GM12878 (cell line): ENCODE measurements at regions not wholly inside any gene's neighbourhood (a gene's known extent, or its start where the extent isn't known, plus 50 kb on each side); places are given as distances from the start of the nearest gene placed in this dataset.
A peak's percentile ranks its signal among the peaks of the same experiment; 100 is the strongest.

ENCODE experiments used
- ATAC-seq: fragments of 200-7000 bp; cut with Tn5 transposase; 3 replicates; pipeline ENCODE4 v1.9.1; 2020; ENCODE audit warnings: mild to moderate bottlenecking, moderate library complexity
- BruUV-seq: library from RNA; stranded (reverse); fragments of 400-500 nt; replicated peaks from 2 replicates; lab custom pipeline; 2021; lab: Mats Ljungman, UMichigan
- CTCF ChIA-PET: fragments of 300-600 bp; sonication (Branson Sonifier 250); formaldehyde crosslinking; extraction: SDS; loops from one replicate; lab custom pipeline; 2021; ENCODE audit warnings: inconsistent platforms; lab: Yijun Ruan, JAX
- POLR2A ChIA-PET: fragments of 350-600 bp; formaldehyde crosslinking; extraction: SDS; loops from one replicate; lab custom pipeline; 2021; ENCODE audit warnings: inconsistent platforms; lab: Charles Lee
- RAD21 ChIA-PET: fragments of 300-600 bp; sonication (Branson Sonifier 250); formaldehyde crosslinking; loops from one replicate; lab custom pipeline; 2023; ENCODE audit warnings: antibody characterized with exemption; ENCODE audit not compliant: unreplicated experiment; lab: Charles Lee
- SMC1A ChIA-PET: fragments of 300-600 bp; sonication (Branson Sonifier 250); formaldehyde crosslinking; loops from one replicate; lab custom pipeline; 2023; ENCODE audit not compliant: unreplicated experiment, uncharacterized antibody; lab: Charles Lee
- DNase-seq: peaks from one replicate; pipeline ENCODE4 v3.0.0-alpha.2; 2011; ENCODE audit warnings: low read depth, low spot score
- FAIRE-seq: peaks from 3 replicates; lab custom pipeline; 2011; peaks lifted over from hg19 to GRCh38; lab: Jason Lieb, UNC
- H2AFZ ChIP-seq: 2 replicates; pipeline ENCODE4 v1.6.0; 2011; ENCODE audit warnings: low read depth, low read length, control low read depth; ENCODE audit not compliant: control insufficient read depth
- H3K27ac ChIP-seq: 2 replicates; pipeline ENCODE4 v1.5.1; 2011; ENCODE audit warnings: control low read depth; ENCODE audit not compliant: control insufficient read depth, insufficient read depth
- H3K27me3 ChIP-seq, 2 experiments: replicated peaks in 1 of 2; 2 replicates each; pipeline versions ENCODE4 v1.6.0 to v1.6.1; 2011; ENCODE audit warnings: low read length in 1 of 2; ENCODE audit not compliant: control insufficient read depth in 2 of 2, insufficient read depth in 2 of 2
- H3K36me3 ChIP-seq, 2 experiments: 2 replicates each; pipeline ENCODE4 v1.5.1; 2011; ENCODE audit warnings: low read length in 1 of 2; ENCODE audit not compliant: control insufficient read depth in 2 of 2, insufficient read depth in 2 of 2
- H3K4me1 ChIP-seq: 2 replicates; pipeline ENCODE4 v1.6.1; 2011; ENCODE audit warnings: mild to moderate bottlenecking, low read length, moderate library complexity, mixed read lengths; ENCODE audit not compliant: control insufficient read depth, insufficient read depth
- H3K4me2 ChIP-seq: 2 replicates; pipeline ENCODE4 v1.6.0; 2011; ENCODE audit warnings: control low read depth; ENCODE audit not compliant: control insufficient read depth, insufficient read depth
- H3K4me3 ChIP-seq: fragments of 200-600 bp; sonication (generic); 2 replicates; pipeline ENCODE4 v1.5.1; 2016
- H3K79me2 ChIP-seq: 2 replicates; pipeline ENCODE4 v1.6.0; 2011; ENCODE audit warnings: low read length; ENCODE audit not compliant: control insufficient read depth, insufficient read depth
- H3K9ac ChIP-seq: 2 replicates; pipeline ENCODE4 v1.8.0; 2011; ENCODE audit warnings: low read length, control low read depth, mixed read lengths; ENCODE audit not compliant: control insufficient read depth, insufficient read depth
- H3K9me3 ChIP-seq: replicated peaks from 3 replicates; pipeline ENCODE4 v1.5.1; 2011; ENCODE audit warnings: mild to moderate bottlenecking, low read length; ENCODE audit not compliant: control insufficient read depth, insufficient read depth
- H4K20me1 ChIP-seq: 2 replicates; pipeline ENCODE4 v1.6.0; 2011; ENCODE audit not compliant: control insufficient read depth, insufficient read depth
- CREM ChIP-seq: IDR thresholded peaks from 2 replicates; pipeline ENCODE4 v1.6.1; 2014; ENCODE audit warnings: antibody characterized with exemption, low read depth
- IKZF1 ChIP-seq: fragments of 450-650 bp; conservative IDR thresholded peaks from 2 replicates; pipeline ENCODE4 v1.6.1; 2017; ENCODE audit warnings: antibody characterized with exemption, mild to moderate bottlenecking
- YY1 ChIP-seq: IDR thresholded peaks from 2 replicates; pipeline ENCODE4 v1.6.1; 2011; ENCODE audit warnings: low read depth, mild to moderate bottlenecking, low read length
- ZNF207 ChIP-seq: fragments of 450-650 bp; IDR thresholded peaks from 2 replicates; pipeline ENCODE4 v1.6.1; 2014; ENCODE audit warnings: antibody characterized with exemption, mild to moderate bottlenecking, borderline replicate concordance
- WGBS: methylation state at CpG from one replicate; pipeline ENCODE4 v1.1.6; 2016; ENCODE audit warnings: low lambda C conversion rate; ENCODE audit not compliant: insufficient replicate concordance, insufficient coverage; ENCODE audit errors: missing lambda C conversion rate; 5-methylcytosine and 5-hydroxymethylcytosine counted together
- in situ Hi-C: fragments of 300-500 bp; cut with MboI; formaldehyde crosslinking; loops from 9 replicates; pipeline ENCODE4 v1.14.3; 2018; ENCODE audit warnings: mixed read lengths
- intact Hi-C: fragments of 100-400 bp; cut with micrococcal nuclease; formaldehyde crosslinking; loops from one replicate; pipeline ENCODE4 v1.14.2; 2022; ENCODE audit not compliant: unreplicated experiment
- TF ChIP-seq, protein P1 (sequence below): fragments of 450-650 bp; IDR thresholded peaks from 2 replicates; pipeline ENCODE4 v1.6.1; 2017; ENCODE audit warnings: low read depth, mild to moderate bottlenecking, moderate library complexity
- TF ChIP-seq, protein P2 (sequence below): fragments of 450-650 bp; IDR thresholded peaks from 2 replicates; pipeline ENCODE4 v1.6.1; 2016; ENCODE audit warnings: mild to moderate bottlenecking
- TF ChIP-seq, protein P3 (sequence below): fragments of 450-650 bp; IDR thresholded peaks from 2 replicates; pipeline ENCODE4 v1.6.1; 2016; ENCODE audit warnings: mild to moderate bottlenecking

DNA sequence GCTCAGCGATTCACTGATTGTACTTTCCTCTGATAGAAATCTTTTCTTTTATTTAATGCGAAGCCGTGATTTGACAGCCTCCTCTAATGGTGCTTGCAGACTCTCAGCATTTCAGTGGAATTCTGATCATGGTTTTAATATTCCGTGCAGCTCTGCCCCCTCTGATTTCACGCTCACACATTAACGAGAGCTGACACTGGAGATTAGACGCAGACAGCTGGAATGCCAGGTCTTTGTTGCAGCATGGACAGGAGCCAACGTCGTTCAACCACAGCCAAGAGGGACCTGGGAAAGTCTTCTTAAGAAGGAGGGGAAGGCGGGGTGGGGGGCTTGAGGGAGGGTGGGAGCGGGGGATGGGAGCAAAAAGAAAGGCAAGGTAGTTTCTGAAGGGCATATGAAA, 186.4 kb downstream of the BLID start:
- SMC1A ChIA-PET, result no interaction called here
- Histone ChIP-seq H4K20me1 (no peaks in the 10 kb centered on the region), H2AFZ (no peak overlapping the region), H3K4me1 (peaks cover 3% of the 10 kb centered on the region; the same call in 1 of the 2 replicates), H3K9ac (no peak overlapping the region), H3K36me3 (no peaks in the 10 kb centered on the region), H3K9me3 (no peaks in the 10 kb centered on the region), H3K27ac (no peak overlapping the region), H3K4me2 (no peak overlapping the region; the same call in 1 of the 2 replicates), H3K27me3 (no peaks in the 10 kb centered on the region), H3K4me3 (peak overlapping the region; percentile 47; the same call in 1 of the 2 replicates), H3K79me2 (no peaks in the 10 kb centered on the region)
- no TSS peak for BruUV-seq
- ATAC-seq, result no peak; the same call in 2 of the 3 replicates
- FAIRE-seq, result no peak
- WGBS, result 20% methylated on average over 7 of the region's 11 CpGs
- TF ChIP-seq, protein P1, sequence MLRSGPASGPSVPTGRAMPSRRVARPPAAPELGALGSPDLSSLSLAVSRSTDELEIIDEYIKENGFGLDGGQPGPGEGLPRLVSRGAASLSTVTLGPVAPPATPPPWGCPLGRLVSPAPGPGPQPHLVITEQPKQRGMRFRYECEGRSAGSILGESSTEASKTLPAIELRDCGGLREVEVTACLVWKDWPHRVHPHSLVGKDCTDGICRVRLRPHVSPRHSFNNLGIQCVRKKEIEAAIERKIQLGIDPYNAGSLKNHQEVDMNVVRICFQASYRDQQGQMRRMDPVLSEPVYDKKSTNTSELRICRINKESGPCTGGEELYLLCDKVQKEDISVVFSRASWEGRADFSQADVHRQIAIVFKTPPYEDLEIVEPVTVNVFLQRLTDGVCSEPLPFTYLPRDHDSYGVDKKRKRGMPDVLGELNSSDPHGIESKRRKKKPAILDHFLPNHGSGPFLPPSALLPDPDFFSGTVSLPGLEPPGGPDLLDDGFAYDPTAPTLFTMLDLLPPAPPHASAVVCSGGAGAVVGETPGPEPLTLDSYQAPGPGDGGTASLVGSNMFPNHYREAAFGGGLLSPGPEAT, result no peak
- TF ChIP-seq, protein P2, sequence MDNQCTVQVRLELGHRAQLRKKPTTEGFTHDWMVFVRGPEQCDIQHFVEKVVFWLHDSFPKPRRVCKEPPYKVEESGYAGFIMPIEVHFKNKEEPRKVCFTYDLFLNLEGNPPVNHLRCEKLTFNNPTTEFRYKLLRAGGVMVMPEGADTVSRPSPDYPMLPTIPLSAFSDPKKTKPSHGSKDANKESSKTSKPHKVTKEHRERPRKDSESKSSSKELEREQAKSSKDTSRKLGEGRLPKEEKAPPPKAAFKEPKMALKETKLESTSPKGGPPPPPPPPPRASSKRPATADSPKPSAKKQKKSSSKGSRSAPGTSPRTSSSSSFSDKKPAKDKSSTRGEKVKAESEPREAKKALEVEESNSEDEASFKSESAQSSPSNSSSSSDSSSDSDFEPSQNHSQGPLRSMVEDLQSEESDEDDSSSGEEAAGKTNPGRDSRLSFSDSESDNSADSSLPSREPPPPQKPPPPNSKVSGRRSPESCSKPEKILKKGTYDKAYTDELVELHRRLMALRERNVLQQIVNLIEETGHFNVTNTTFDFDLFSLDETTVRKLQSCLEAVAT, result no peak
- TF ChIP-seq ZNF207 (no peak), YY1 (no peak), CREM (no peak), IKZF1 (no peak)
- TF ChIP-seq, protein P3, sequence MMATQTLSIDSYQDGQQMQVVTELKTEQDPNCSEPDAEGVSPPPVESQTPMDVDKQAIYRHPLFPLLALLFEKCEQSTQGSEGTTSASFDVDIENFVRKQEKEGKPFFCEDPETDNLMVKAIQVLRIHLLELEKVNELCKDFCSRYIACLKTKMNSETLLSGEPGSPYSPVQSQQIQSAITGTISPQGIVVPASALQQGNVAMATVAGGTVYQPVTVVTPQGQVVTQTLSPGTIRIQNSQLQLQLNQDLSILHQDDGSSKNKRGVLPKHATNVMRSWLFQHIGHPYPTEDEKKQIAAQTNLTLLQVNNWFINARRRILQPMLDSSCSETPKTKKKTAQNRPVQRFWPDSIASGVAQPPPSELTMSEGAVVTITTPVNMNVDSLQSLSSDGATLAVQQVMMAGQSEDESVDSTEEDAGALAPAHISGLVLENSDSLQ, result no peak
- POLR2A ChIA-PET, result no interaction called here
- RAD21 ChIA-PET, result no interaction called here
- no peak for DNase-seq
- CTCF ChIA-PET, result no interaction called here
- in situ Hi-C loops, result no loop called here
- intact Hi-C loops, result loop anchor here (10.0 kb wide), 1 partner anchor 65 kb away; no protein-coding TSS in a partner anchor
